HL-60 (cell line): ENCODE measurements at regions not wholly inside any gene's neighbourhood (a gene's known extent, or its start where the extent isn't known, plus 50 kb on each side); places are given as distances from the start of the nearest gene placed in this dataset.

ENCODE experiments used
- TF ChIP-seq, protein P1 (sequence below): IDR thresholded peaks from one replicate; pipeline ENCODE4 v1.5.1; 2011; ENCODE audit warnings: low read length, control low read depth, inconsistent platforms; ENCODE audit not compliant: insufficient read depth
- TF ChIP-seq, protein P2 (sequence below): IDR thresholded peaks from 2 replicates; pipeline ENCODE4 v1.6.1; 2012; ENCODE audit warnings: low read depth; ENCODE audit not compliant: insufficient replicate concordance

GRCh38 chr4:183838987-183839712 is 66.0 kb upstream of the STOX2 start:
- TF ChIP-seq, protein P1, sequence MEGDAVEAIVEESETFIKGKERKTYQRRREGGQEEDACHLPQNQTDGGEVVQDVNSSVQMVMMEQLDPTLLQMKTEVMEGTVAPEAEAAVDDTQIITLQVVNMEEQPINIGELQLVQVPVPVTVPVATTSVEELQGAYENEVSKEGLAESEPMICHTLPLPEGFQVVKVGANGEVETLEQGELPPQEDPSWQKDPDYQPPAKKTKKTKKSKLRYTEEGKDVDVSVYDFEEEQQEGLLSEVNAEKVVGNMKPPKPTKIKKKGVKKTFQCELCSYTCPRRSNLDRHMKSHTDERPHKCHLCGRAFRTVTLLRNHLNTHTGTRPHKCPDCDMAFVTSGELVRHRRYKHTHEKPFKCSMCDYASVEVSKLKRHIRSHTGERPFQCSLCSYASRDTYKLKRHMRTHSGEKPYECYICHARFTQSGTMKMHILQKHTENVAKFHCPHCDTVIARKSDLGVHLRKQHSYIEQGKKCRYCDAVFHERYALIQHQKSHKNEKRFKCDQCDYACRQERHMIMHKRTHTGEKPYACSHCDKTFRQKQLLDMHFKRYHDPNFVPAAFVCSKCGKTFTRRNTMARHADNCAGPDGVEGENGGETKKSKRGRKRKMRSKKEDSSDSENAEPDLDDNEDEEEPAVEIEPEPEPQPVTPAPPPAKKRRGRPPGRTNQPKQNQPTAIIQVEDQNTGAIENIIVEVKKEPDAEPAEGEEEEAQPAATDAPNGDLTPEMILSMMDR: no peak
- TF ChIP-seq, protein P2, sequence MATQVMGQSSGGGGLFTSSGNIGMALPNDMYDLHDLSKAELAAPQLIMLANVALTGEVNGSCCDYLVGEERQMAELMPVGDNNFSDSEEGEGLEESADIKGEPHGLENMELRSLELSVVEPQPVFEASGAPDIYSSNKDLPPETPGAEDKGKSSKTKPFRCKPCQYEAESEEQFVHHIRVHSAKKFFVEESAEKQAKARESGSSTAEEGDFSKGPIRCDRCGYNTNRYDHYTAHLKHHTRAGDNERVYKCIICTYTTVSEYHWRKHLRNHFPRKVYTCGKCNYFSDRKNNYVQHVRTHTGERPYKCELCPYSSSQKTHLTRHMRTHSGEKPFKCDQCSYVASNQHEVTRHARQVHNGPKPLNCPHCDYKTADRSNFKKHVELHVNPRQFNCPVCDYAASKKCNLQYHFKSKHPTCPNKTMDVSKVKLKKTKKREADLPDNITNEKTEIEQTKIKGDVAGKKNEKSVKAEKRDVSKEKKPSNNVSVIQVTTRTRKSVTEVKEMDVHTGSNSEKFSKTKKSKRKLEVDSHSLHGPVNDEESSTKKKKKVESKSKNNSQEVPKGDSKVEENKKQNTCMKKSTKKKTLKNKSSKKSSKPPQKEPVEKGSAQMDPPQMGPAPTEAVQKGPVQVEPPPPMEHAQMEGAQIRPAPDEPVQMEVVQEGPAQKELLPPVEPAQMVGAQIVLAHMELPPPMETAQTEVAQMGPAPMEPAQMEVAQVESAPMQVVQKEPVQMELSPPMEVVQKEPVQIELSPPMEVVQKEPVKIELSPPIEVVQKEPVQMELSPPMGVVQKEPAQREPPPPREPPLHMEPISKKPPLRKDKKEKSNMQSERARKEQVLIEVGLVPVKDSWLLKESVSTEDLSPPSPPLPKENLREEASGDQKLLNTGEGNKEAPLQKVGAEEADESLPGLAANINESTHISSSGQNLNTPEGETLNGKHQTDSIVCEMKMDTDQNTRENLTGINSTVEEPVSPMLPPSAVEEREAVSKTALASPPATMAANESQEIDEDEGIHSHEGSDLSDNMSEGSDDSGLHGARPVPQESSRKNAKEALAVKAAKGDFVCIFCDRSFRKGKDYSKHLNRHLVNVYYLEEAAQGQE: no peak
